Tibial nerve (tissue), 4 donors: ENCODE measurements at regions not wholly inside any gene's neighbourhood (a gene's known extent, or its start where the extent isn't known, plus 50 kb on each side); places are given as distances from the start of the nearest gene placed in this dataset.

Experiments used
- DNase-seq, 2 donors: peaks; one replicate each; pipeline ENCODE4 v3.0.0-alpha.2; 2019; ENCODE audit warnings: low spot score in 2 of 2
- H3K27ac ChIP-seq, 4 donors: fragments of 200-600 bp; sonication (generic) in 3 of 4; one replicate each; pipeline ENCODE4 v1.5.1; 2017 to 2019; ENCODE audit warnings: mild to moderate bottlenecking in 1 of 4
- H3K27me3 ChIP-seq, 2 donors: fragments of 200-600 bp; sonication (generic) in 1 of 2; one replicate each; pipeline versions ENCODE4 v1.5.1 to v1.6.0; 2017 to 2019
- H3K36me3 ChIP-seq, 3 donors: fragments of 200-600 bp; sonication (generic); one replicate each; pipeline ENCODE4 v1.5.1; 2018 to 2019
- H3K4me1 ChIP-seq, 4 donors: fragments of 200-600 bp; sonication (generic) in 3 of 4; one replicate each; pipeline ENCODE4 v1.5.1; 2017 to 2019
- H3K4me3 ChIP-seq, 4 donors: fragments of 200-600 bp; sonication (generic) in 3 of 4; one replicate each; pipeline ENCODE4 v1.5.1; 2017 to 2019; ENCODE audit warnings: mild to moderate bottlenecking in 1 of 4, moderate library complexity in 1 of 4
- H3K9me3 ChIP-seq, 4 donors: fragments of 200-600 bp; sonication (generic) in 3 of 4; one replicate each; pipeline ENCODE4 v1.5.1; 2017 to 2019
- EP300 ChIP-seq, 2 donors: sonication (generic); formaldehyde crosslinking; IDR thresholded peaks; one replicate each; pipeline ENCODE4 v1.6.1; 2017; ENCODE audit warnings: antibody characterized with exemption in 2 of 2, mild to moderate bottlenecking in 1 of 2
- POLR2A ChIP-seq, 2 donors: fragments of 450-650 bp; IDR thresholded peaks; one replicate each; pipeline ENCODE4 v1.6.1; 2017; ENCODE audit warnings: antibody characterized with exemption in 2 of 2, mild to moderate bottlenecking in 2 of 2, moderate library complexity in 2 of 2
- WGBS, 2 donors: methylation state at CpG; one replicate each; pipeline ENCODE4 v1.1.5; 2018; 5-methylcytosine and 5-hydroxymethylcytosine counted together
- TF ChIP-seq, protein P1 (sequence below), 5 experiments: fragments of 200-600 bp in 3 of 5; fragments of 450-650 bp in 2 of 5; sonication (generic) in 3 of 5; IDR thresholded peaks; one replicate each; pipeline ENCODE4 v1.5.1; 2016 to 2019; ENCODE audit warnings: antibody characterized with exemption in 5 of 5, mild to moderate bottlenecking in 3 of 5, moderate library complexity in 2 of 5

DNA sequence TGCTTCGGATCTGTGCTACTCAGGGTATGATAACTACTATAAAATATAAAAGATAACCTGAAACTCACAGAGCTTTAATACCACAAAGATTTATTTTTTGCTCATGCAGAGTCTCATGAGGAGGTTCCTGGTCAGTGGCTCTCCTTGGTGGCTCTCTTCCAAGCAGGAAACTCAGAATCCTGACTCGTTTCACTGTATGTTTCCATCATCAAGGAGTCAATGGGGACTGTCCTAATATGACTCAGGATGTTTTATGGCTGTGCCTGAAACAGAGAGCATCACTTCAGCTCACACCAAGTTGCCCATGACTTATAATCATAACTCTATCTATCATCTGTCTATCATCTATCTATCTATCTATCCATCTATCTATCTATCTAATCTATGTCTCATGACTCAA is 620.8 kb upstream of the NR3C2 start:
- no peak for TF ChIP-seq EP300 (IDR thresholded peaks at IDR 0.05)
- TF ChIP-seq, protein P1, sequence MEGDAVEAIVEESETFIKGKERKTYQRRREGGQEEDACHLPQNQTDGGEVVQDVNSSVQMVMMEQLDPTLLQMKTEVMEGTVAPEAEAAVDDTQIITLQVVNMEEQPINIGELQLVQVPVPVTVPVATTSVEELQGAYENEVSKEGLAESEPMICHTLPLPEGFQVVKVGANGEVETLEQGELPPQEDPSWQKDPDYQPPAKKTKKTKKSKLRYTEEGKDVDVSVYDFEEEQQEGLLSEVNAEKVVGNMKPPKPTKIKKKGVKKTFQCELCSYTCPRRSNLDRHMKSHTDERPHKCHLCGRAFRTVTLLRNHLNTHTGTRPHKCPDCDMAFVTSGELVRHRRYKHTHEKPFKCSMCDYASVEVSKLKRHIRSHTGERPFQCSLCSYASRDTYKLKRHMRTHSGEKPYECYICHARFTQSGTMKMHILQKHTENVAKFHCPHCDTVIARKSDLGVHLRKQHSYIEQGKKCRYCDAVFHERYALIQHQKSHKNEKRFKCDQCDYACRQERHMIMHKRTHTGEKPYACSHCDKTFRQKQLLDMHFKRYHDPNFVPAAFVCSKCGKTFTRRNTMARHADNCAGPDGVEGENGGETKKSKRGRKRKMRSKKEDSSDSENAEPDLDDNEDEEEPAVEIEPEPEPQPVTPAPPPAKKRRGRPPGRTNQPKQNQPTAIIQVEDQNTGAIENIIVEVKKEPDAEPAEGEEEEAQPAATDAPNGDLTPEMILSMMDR (IDR thresholded peaks at IDR 0.05), result no peak
- TF ChIP-seq POLR2A (IDR thresholded peaks at IDR 0.05), result no peak
- WGBS, 2 donors, result 71 to 82% methylated on average over 2 of the region's 2 CpGs
- H3K36me3 ChIP-seq, result no peaks in the 10 kb centered on the region
- no peak overlapping the region for H3K27ac ChIP-seq
- no peak for DNase-seq
- H3K4me3 ChIP-seq, result no peak overlapping the region
- peaks cover 0 to 7% (median 0%) of the 10 kb centered on the region in 4 donors for H3K9me3 ChIP-seq
- H3K4me1 ChIP-seq, result no peaks in the 10 kb centered on the region
- no peaks in the 10 kb centered on the region for H3K27me3 ChIP-seq

GRCh38 chr4:149057594-149057993 is 615.4 kb upstream of the NR3C2 start:
- H3K27ac ChIP-seq, result no peak overlapping the region
- H3K4me3 ChIP-seq, result no peak overlapping the region
- no peak for TF ChIP-seq POLR2A (IDR thresholded peaks at IDR 0.05)
- TF ChIP-seq, protein P1 (IDR thresholded peaks at IDR 0.05), result no peak
- TF ChIP-seq EP300 (IDR thresholded peaks at IDR 0.05), result no peak
- DNase-seq, result no peak
- 65 to 72% methylated on average over 3 of the region's 3 CpGs for WGBS, 2 donors
- no peaks in the 10 kb centered on the region for H3K27me3 ChIP-seq
- H3K9me3 ChIP-seq, result no peaks in the 10 kb centered on the region
- H3K4me1 ChIP-seq, result no peaks in the 10 kb centered on the region
- H3K36me3 ChIP-seq, result no peaks in the 10 kb centered on the region

DNA sequence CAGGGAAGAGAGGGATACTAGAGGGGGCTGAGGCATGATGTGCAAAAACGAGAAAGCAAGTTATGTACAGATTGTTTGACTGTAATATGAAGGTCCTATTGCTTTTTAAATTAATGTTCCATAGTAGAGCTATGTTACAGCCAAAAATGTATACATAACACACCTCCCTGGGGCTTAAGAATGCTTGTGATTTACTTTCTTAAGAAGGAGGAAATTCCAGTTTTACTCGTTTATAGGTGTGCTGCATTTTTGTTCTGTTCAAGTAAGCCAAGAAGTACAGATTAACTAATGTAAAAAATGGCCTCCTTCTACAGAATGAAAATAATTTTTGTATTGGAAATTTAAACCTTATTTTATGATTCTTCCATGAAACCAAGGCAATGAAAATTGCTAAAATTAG is 614.4 kb upstream of the NR3C2 start:
- DNase-seq, result no peak
- no peaks in the 10 kb centered on the region for H3K36me3 ChIP-seq
- no peaks in the 10 kb centered on the region for H3K9me3 ChIP-seq
- 46 to 58% methylated on average over 2 of the region's 2 CpGs for WGBS, 2 donors
- no peaks in the 10 kb centered on the region for H3K4me1 ChIP-seq
- no peaks in the 10 kb centered on the region for H3K27me3 ChIP-seq
- no peak overlapping the region for H3K27ac ChIP-seq
- H3K4me3 ChIP-seq, result no peak overlapping the region
- TF ChIP-seq EP300 (IDR thresholded peaks at IDR 0.05) (no peak), POLR2A (IDR thresholded peaks at IDR 0.05) (no peak)
- TF ChIP-seq, protein P1 (IDR thresholded peaks at IDR 0.05), result no peak

GRCh38 chr4:149055624-149056023 is 613.4 kb upstream of the NR3C2 start:
- TF ChIP-seq POLR2A (IDR thresholded peaks at IDR 0.05) (no peak), EP300 (IDR thresholded peaks at IDR 0.05) (no peak)
- TF ChIP-seq, protein P1 (IDR thresholded peaks at IDR 0.05), result no peak
- Histone ChIP-seq H3K27ac (no peak overlapping the region), H3K4me3 (no peak overlapping the region), H3K9me3 (no peaks in the 10 kb centered on the region), H3K4me1 (no peaks in the 10 kb centered on the region), H3K36me3 (no peaks in the 10 kb centered on the region), H3K27me3 (no peaks in the 10 kb centered on the region)
- DNase-seq, result no peak
- WGBS, 2 donors, result 46 to 60% methylated on average over 1 of the region's 1 CpG

- no peak for TF ChIP-seq POLR2A (IDR thresholded peaks at IDR 0.05)
- TF ChIP-seq, protein P1 (IDR thresholded peaks at IDR 0.05), result no peak
- no peak for TF ChIP-seq EP300 (IDR thresholded peaks at IDR 0.05)
- 86 to 97% methylated on average over 5 of the region's 5 CpGs for WGBS, 2 donors
- Histone ChIP-seq H3K27me3 (no peaks in the 10 kb centered on the region), H3K4me1 (no peaks in the 10 kb centered on the region), H3K27ac (no peak overlapping the region), H3K36me3 (no peaks in the 10 kb centered on the region), H3K9me3 (no peaks in the 10 kb centered on the region), H3K4me3 (no peak overlapping the region)
- DNase-seq, result no peak
Observed at GRCh38 chr4:149050840-149051239, 608.6 kb upstream of the NR3C2 start.
